ENCODE measurements at regions not wholly inside any gene's neighbourhood (a gene's known extent, or its start where the extent isn't known, plus 50 kb on each side); places are given as distances from the start of the nearest gene placed in this dataset.
"Not testable (repeated sequence)": the region's sequence is repeated elsewhere in the genome, so short reads cannot be mapped to it uniquely, and the experiment has no call there.

DNA sequence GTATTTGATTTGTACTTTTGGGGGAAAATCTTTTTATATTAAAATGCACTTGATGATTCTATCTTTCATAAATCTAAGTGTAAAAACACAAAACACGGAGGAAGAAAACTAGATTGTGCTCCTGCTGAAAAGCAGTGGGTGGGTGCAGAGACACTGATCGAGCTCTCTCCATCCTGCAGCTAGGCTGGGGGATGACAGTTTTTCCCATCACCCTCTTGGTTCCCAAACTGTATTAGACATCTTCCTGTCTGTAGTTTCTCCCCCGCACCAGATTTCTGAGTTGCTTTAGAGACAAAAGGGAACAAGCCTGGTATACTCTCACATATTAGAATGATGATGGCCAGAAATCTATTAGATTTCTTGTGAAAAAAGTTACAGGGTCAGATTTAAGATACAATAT, 99.6 kb downstream of the FAM114A2 start:
- DNase-seq: no peak

DNA sequence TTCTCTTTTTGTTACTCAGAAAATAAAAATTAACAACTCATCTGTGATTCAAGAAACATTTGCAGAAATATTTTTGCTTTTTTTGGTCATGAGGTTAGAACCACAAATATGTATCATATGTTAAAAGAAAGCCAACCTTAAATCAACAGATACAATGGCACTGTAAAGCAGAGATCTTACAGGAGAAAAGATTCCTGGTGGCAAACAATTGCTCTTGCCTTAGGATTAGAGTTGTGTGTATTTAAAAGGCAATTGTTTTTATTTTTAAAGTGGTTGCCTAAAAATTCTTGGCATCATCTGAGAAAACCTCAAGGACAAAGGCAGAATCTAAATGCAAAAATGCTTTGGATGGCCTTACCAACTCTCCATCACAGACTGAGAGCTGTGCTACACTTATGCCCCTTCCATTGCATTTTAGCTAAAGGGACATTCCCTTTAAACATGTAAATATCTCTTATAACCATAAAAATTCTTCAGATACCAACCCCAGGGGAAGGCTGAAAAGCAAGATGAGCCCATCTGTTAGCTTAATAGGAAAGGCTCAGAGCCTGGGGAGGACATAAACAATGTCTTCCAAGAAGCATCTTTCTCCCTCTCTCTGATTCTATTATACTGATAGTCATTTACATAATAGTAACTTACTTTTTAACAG, 100.4 kb downstream of the FAM114A2 start:
- no peak for DNase-seq

DNA sequence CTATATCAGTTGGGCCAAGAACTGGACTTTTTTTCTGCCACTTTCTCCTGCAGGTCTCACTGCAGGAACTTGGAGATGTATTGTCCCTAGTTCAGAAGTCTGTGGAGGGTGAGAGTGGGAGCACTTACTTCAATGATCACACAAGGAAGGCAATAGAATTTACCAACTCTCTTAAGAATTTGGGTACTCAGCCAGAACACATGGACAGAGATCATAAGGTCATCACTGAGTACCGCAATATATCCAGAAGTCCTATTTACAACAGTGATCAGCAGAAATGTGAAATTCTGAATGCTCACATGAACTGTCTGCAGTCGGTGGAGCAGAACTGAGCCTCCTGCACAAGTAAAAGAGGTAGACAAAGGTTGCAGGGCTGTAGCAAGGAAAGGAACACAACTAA, 101.0 kb downstream of the FAM114A2 start:
- DNase-seq: no peak

DNA sequence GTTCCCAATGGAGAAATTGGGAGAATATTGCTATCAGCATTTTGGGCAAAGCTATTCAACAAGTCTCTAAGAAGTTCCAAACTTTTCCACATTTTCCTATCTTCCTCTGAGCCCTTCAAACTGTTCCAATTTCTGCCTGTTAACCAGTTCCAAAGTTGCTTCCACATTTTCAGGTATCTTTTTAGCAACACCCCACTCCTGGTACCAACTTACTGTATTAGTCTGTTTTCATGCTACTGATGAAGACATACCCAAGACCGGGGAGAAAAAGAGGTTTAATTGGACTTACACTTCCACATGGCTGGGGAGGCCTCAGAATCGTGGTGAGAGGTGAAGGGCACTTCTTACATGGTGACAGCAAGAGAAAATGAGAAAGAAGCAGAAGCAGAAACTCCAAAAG, 103.6 kb downstream of the FAM114A2 start:
- DNase-seq: not testable (repeated sequence)

DNA sequence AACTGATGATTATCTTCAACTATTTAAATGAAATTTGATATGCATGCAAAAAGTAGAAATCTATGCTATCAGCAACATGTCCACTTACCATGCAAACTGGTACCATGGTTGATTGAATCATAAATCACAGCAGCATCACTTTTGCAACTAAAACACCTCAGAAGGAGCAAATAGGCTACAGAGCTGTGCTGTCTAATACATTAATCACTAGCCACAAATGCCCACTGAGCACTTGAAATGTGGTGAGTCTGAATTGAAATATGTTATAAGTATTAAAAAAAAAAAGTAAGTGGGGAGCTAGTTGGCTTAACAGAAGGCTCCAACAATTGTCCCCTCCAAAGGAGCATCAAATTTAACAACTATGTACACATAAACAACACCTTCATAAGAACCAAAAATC, 112.5 kb downstream of the FAM114A2 start:
- DNase-seq: no peak

- no peak for DNase-seq
These were observed 119.5 kb downstream of the FAM114A2 start for GRCh38 chr5:153919161-153919560.

- DNase-seq: no peak
These were observed 131.4 kb downstream of the FAM114A2 start for GRCh38 chr5:153907170-153907775.

DNA sequence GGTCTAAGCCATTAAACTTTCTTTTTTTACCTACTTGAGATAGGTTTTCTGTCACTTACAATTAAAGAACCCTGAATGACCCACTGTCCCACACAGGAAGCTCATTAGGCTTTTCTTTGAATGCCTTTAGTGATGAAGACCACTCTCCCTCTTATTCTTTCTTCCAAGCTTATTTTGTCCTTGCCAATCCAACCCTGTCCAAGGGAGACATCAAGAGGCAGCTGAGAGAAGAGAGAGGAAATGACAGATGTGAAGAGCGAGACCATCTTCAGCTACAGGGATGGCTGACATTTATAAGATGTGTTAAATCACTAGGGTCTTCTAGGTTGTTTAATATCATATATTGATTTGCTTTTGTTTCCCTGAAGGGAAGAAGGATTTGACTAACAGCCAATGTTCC, 133.5 kb downstream of the FAM114A2 start:
- DNase-seq: no peak

DNA sequence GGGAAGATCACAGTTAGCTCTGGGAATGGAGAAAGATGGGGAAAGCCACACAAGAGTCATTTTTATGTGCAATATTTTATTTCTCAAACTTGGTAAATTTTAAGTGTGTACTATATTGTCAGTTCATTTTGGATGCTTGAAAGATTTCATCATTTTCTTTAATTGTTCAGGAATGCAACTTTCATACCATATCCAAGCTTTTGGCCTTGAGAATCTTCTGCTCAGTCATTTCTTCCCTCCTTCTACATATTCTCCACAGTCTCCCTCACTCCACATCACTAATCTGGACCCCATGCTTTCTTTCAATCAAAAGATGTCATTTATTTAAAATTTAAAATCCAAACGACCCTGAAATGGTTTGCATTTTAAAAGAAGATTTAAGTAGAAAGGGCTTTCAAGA, 135.4 kb downstream of the FAM114A2 start:
- no peak for DNase-seq

GRCh38 chr5:153902016-153902415, 136.7 kb downstream of the FAM114A2 start:
- no peak for DNase-seq

DNA sequence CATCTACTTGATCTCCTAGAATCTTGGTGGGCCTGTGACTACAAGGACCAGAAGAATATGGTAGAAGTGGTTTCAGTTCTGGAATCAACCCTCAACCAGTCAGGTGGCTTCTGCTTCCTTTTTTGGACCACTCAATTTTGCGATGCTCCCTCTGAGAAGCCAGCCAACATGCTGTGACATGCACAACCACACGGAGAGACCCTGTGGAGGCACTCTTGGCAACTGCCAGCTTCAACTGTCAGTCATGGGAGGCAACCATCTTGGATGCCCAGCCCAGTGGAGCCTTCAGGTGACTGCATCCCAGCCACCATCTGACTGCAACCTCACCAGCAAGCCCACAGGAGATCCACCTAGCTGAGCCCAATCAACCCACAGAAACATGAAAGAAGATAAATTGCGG, 137.3 kb downstream of the FAM114A2 start:
- DNase-seq: no peak

DNA sequence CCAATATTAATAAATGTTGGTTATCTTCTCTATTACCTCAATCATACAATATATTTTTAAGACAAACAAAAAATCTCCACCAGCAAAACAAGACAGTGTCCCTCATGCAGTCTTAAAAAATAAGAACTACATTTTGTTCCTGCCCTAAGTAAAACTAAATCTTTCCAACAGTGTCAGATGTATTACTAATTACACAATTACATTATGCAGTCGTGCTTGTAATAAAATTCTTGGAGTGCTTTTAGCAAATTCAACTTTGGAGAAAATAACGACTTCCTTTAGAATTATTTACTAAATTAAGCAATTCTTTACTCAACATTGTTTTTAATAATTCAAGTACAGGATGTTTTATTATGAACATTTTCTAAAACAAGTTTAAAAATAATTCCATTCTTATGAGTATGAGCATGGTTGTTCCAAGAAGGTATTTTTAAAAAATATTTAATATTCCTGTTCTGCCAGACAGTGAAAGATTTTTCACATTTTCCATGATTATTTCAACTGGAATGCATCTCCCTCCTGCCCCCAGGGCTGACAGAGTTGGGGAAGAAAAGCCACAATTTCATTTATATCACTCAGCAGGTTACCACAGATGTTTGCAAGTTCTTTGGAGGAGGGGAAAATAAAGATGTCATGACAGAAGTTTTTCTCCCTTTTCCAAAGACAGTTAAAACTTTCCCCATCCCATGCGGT, 137.9 kb downstream of the FAM114A2 start:
- no peak for DNase-seq

GRCh38 chr5:153899746-153900145, 139.0 kb downstream of the FAM114A2 start:
- no peak for DNase-seq

GRCh38 chr5:153896701-153897100, 142.0 kb downstream of the FAM114A2 start:
- DNase-seq: peak; percentile 21 to 25

- DNase-seq: no peak
These were observed 142.6 kb downstream of the FAM114A2 start for GRCh38 chr5:153896117-153896516.

- no peak for DNase-seq
These were observed 143.4 kb downstream of the FAM114A2 start for GRCh38 chr5:153895266-153895665.

GRCh38 chr5:153893817-153894216, 144.9 kb downstream of the FAM114A2 start:
- DNase-seq: no peak

DNA sequence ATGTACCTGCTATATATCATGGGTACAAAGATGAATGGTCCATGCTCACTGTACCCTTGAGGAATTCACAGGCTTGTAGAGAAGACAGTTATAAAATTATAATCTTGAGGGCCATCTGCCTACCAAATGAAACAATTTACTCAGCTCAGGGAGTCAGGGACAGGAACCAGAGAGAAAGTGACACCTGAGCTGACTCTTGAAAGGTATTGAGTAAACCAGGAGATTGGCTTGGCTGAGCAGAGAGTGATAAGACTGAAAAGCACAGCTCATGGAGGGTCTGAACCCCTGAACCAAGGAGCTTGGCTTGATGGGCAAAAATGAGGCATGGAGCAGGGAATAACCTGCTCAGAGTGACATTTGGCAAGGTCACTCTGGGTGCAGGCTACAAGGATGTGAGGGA, 147.3 kb downstream of the FAM114A2 start:
- DNase-seq: no peak

DNA sequence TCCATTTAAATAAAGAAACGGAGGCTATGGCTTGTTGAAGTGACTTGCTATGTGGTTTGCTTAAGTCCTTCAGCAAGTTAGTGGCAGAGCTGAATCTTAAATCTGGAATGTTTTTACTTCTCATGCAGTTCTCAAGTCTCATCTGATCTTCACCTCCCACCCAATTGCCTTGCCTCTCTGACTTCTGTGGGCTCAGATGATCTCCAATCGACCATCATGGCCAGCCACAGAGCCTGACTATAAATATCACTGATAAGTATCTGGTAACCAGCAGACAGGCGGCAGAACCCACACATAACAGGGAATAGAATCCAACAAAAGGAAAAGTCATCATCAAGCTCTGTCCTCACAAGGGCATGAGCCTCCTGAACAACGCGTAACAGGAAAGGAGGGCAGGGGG, 149.9 kb downstream of the FAM114A2 start:
- no peak for DNase-seq

DNA sequence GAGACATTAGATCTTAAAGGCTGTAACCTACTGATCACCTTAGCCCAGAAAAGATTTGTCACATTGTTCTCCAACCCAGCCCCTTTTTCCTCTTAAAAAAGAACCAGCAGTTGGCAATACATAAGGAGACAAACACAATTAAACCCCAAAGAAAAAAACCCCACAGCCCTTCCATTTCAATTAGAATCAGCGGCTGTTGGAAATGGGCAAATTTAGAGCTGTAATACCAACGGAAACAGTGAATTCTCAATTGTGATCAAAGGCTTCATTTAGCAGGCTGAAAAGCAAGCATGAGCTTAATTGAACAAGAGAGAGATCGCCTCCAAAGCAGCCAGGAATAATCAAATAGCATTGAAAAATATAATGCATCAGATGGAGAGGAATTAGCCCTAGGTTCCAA, 153.6 kb downstream of the FAM114A2 start:
- no peak for DNase-seq

DNA sequence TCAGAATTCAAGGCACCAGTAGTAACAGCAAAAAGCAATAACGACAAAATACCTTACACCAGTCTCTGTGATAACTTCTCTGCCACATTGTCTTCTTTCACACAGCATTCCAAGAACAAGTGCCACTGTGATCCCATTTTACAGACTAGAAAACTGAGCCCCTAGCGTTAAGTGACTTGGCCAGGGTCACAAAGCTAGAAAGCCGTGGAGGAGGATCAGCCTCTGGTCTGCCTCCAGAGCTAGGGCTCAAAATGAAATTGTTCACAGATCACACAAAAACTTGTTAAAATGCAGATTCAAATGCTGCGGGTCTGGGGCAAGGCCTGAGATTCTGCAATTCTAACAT, 154.1 kb downstream of the FAM114A2 start:
- DNase-seq: no peak

GRCh38 chr5:153883854-153884611, 154.7 kb downstream of the FAM114A2 start:
- no peak for DNase-seq

DNA sequence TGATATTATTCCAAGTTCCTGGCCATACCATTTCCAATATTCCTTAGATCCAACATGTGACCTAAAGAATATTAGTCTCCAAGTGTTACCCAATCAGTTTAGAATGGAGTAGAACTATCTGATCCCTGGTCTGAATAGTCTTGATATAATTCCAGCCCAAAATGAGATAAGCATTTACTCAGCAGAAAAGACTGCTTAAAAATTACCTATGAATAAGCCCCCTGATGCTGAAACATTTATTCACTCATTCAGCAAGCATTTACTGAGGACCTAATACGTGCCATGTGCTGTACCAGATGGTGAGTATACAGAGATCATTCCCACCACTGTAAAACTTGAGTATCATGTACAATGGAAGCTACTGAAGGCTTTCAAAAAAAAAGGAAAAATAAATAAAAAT, 157.0 kb downstream of the FAM114A2 start:
- DNase-seq: no peak

- no peak for DNase-seq
These were observed 158.6 kb downstream of the FAM114A2 start for GRCh38 chr5:153880106-153880505.
